ENCODE measurements at regions not wholly inside any gene's neighbourhood (a gene's known extent, or its start where the extent isn't known, plus 50 kb on each side); places are given as distances from the start of the nearest gene placed in this dataset.

GRCh38 chr10:23694446-23694920 is 255.6 kb downstream of the OTUD1 start:
- Histone ChIP-seq H3K4me3 (ENCODE audit: extremely low read depth in 1 of 4, insufficient read depth in 2 of 4, low read depth in 3 of 4, low read length in 4 of 4) (peak overlapping the region; percentile 40 to 76 (median 54)), H3K79me1 (ENCODE audit: low read depth, low read length) (no peaks in the 10 kb centered on the region), H3K9me3 (ENCODE audit: insufficient read depth in 2 of 2, low read depth in 1 of 2, low read length in 1 of 2) (no peaks in the 10 kb centered on the region), H2BK12ac (ENCODE audit: low read depth, low read length) (no peak overlapping the region), H3K23me2 (ENCODE audit: low read depth, low read length) (peaks cover 13% of the 10 kb centered on the region; the same call in 1 of the 2 replicates), H2BK5ac (ENCODE audit: low read depth, low read length) (no peak overlapping the region), H4K20me1 (replicated peaks in 1 of 2; ENCODE audit: control insufficient read depth in 1 of 2, insufficient read depth in 2 of 2, low read length in 2 of 2) (peaks cover 1 to 4% of the 10 kb centered on the region in 2 experiments), H3K14ac (ENCODE audit: insufficient read length) (no peak overlapping the region), H3K9ac (replicated peaks in 1 of 4; ENCODE audit: extremely low read depth in 1 of 4, low read depth in 3 of 4, low read length in 3 of 4) (no peak overlapping the region; a peak in 1 of 7 replicates), H3K4ac (replicated peaks; ENCODE audit: insufficient read length, low read depth, low read length) (no peak overlapping the region), H3K56ac (replicated peaks; ENCODE audit: insufficient read length, low read depth, low read length) (no peak overlapping the region), H3K18ac (ENCODE audit: extremely low read depth, low read length) (no peak overlapping the region), H2BK15ac (ENCODE audit: low read length) (no peak overlapping the region), H2AK5ac (ENCODE audit: low read depth, low read length) (no peak overlapping the region), H3K4me1 (replicated peaks in 1 of 4; ENCODE audit: control insufficient read depth in 3 of 4, insufficient read depth in 4 of 4, low read length in 3 of 4) (peaks cover 1 to 11% (median 5%) of the 10 kb centered on the region in 4 experiments; a peak in 4 of 7 replicates), H2BK120ac (replicated peaks; ENCODE audit: low read depth, low read length) (no peak overlapping the region), H3K4me2 (ENCODE audit: insufficient read depth in 1 of 2, low read depth in 2 of 2, low read length in 2 of 2) (peak overlapping the region; percentile 90 to 95), H3K27ac (ENCODE audit: low read depth, low read length) (no peak overlapping the region), H2BK20ac (ENCODE audit: low read length) (no peak overlapping the region), H3K23ac (ENCODE audit: insufficient read length) (no peak overlapping the region), H4K91ac (replicated peaks; ENCODE audit: insufficient read length, low read length) (no peak overlapping the region), H4K8ac (ENCODE audit: extremely low read depth, insufficient read depth, low read length) (no peak overlapping the region), H3K79me2 (ENCODE audit: control insufficient read depth in 1 of 2, insufficient read depth in 2 of 2, low read length in 2 of 2) (no peaks in the 10 kb centered on the region), H3K27me3 (replicated peaks in 1 of 4; ENCODE audit: control insufficient read depth in 3 of 4, extremely low read depth in 1 of 4, insufficient read depth in 3 of 4, low read length in 3 of 4) (peaks cover 41 to 60% (median 51%) of the 10 kb centered on the region in 4 experiments), H4K5ac (ENCODE audit: insufficient read length, low read depth, low read length) (no peak overlapping the region), H2AFZ (ENCODE audit: low read length) (peak overlapping the region; percentile 97), H3K36me3 (ENCODE audit: control insufficient read depth in 2 of 4, insufficient read depth in 4 of 4, low read length in 3 of 4) (no peaks in the 10 kb centered on the region; a peak in 1 of 8 replicates)
- ChIA-PET POLR2A (ENCODE audit: partially characterized antibody) (no interaction called here), CTCF (ENCODE audit: partially characterized antibody) (interaction anchor here (0.6 to 4.4 kb wide), 19 partner anchors 8 to 536 kb away, joined by 3 to 14 read pairs (median 4); no protein-coding TSS in a partner anchor)
- DNase-seq (ENCODE audit: low read depth in 1 of 2, low spot score in 2 of 2) (peak in 1 of 2 experiments; percentile 84), FAIRE-seq (no peak)
- WGBS, 2 experiments (ENCODE audit: extremely low coverage in 1 of 2, insufficient coverage in 1 of 2, insufficient read length in 1 of 2, insufficient replicate concordance in 2 of 2, low coverage in 1 of 2, low lambda C conversion rate in 2 of 2, missing lambda C conversion rate in 1 of 2), result 2% methylated on average over 31 of the region's 49 CpGs; no CpG with 5 or more reads in 1 of the 2 experiments
- TF ChIP-seq SUZ12 (IDR thresholded peaks at IDR 0.05; ENCODE audit: low read length) (peak; percentile 91), RAD21 (IDR thresholded peaks at IDR 0.05 in 1 of 2, conservative IDR thresholded peaks at IDR 0.05 in 1 of 2; ENCODE audit: low read depth in 2 of 2, low read length in 2 of 2) (peak; percentile 19; a peak in 2 of 4 replicates), EZH2 (IDR thresholded peaks at IDR 0.05; ENCODE audit: low read depth, low read length, severe bottlenecking) (peak; percentile 93), TBP (IDR thresholded peaks at IDR 0.05; ENCODE audit: low read depth, low read length) (0 out of 2 replicates have a peak, but pooled peaks have one; percentile 37), PHF8 (conservative IDR thresholded peaks at IDR 0.05; ENCODE audit: low read depth, low read length) (0 out of 2 replicates have a peak, but pooled peaks have one; percentile 10), HDAC6 (IDR thresholded peaks at IDR 0.05; ENCODE audit: low read depth, low read length) (no peak), TAF1 (IDR thresholded peaks at IDR 0.05; ENCODE audit: low read depth, low read length) (no peak), CREB1 (IDR thresholded peaks at IDR 0.05) (peak; percentile 72), USF2 (IDR thresholded peaks at IDR 0.05; ENCODE audit: low read length) (no peak), BRCA1 (IDR thresholded peaks at IDR 0.05; ENCODE audit: low read depth, low read length) (no peak), TEAD4 (IDR thresholded peaks at IDR 0.05; ENCODE audit: low read depth, low read length) (no peak), CBX8 (IDR thresholded peaks at IDR 0.05; ENCODE audit: borderline replicate concordance, low read depth, low read length) (no peak), KDM1A (IDR thresholded peaks at IDR 0.05; ENCODE audit: borderline replicate concordance, low read length) (no peak)
